OCI-LY7 (cell line): ENCODE measurements at regions not wholly inside any gene's neighbourhood (a gene's known extent, or its start where the extent isn't known, plus 50 kb on each side); places are given as distances from the start of the nearest gene placed in this dataset.

Experiments
- BruUV-seq: library from RNA; stranded (reverse); fragments of 400-500 nt; replicated peaks from 2 replicates; lab custom pipeline; 2021; lab: Mats Ljungman, UMichigan
- CTCF ChIA-PET: fragments of 300-600 bp; sonication (Branson Sonifier 250); formaldehyde crosslinking; loops from one replicate; lab custom pipeline; 2022; ENCODE audit warnings: antibody characterized with exemption; ENCODE audit not compliant: unreplicated experiment; lab: Charles Lee
- POLR2A ChIA-PET: fragments of 300-600 bp; sonication (Branson Sonifier 250); formaldehyde crosslinking; loops from one replicate; lab custom pipeline; 2022; ENCODE audit warnings: antibody characterized with exemption; lab: Charles Lee
- DNase-seq: peaks from one replicate; pipeline ENCODE4 v3.0.0-alpha.2; 2015; ENCODE audit warnings: low spot score
- H2AFZ ChIP-seq: fragments of 200-600 bp; sonication (generic), shearing (Covaris generic); 2 replicates; pipeline ENCODE4 v1.6.1; 2014; ENCODE audit warnings: mild to moderate bottlenecking, antibody characterized with exemption, low read length, moderate library complexity
- H3K27ac ChIP-seq: fragments of 200-600 bp; sonication (generic); 2 replicates; pipeline ENCODE4 v1.5.1; 2014; ENCODE audit warnings: mixed run types, low read depth, mild to moderate bottlenecking, moderate library complexity, low read length, inconsistent platforms; ENCODE audit not compliant: poor library complexity, severe bottlenecking
- H3K36me3 ChIP-seq: fragments of 200-600 bp; sonication (generic); 2 replicates; pipeline ENCODE4 v1.6.1; 2014; ENCODE audit warnings: mild to moderate bottlenecking, antibody characterized with exemption, low read length, moderate library complexity, mixed read lengths; ENCODE audit not compliant: insufficient read depth
- H3K4me1 ChIP-seq: fragments of 200-600 bp; sonication (generic); 2 replicates; pipeline ENCODE4 v1.5.1; 2014; ENCODE audit warnings: mild to moderate bottlenecking, low read length; ENCODE audit not compliant: insufficient read depth, poor library complexity, severe bottlenecking
- H3K4me2 ChIP-seq: fragments of 200-600 bp; sonication (generic); 2 replicates; pipeline ENCODE4 v1.6.1; 2014; ENCODE audit warnings: mild to moderate bottlenecking, low read length
- H3K4me3 ChIP-seq: fragments of 200-600 bp; sonication (generic); 2 replicates; pipeline ENCODE4 v1.5.1; 2014; ENCODE audit warnings: mild to moderate bottlenecking, low read depth, low read length; ENCODE audit not compliant: poor library complexity, severe bottlenecking
- H3K79me2 ChIP-seq: fragments of 200-600 bp; sonication (generic); 2 replicates; pipeline ENCODE4 v1.6.1; 2016; ENCODE audit warnings: low read depth, mild to moderate bottlenecking, low read length, moderate library complexity, mixed read lengths; ENCODE audit not compliant: insufficient read depth
- H3K9me2 ChIP-seq: fragments of 200-600 bp; sonication (generic); 2 replicates; pipeline ENCODE4 v1.6.1; 2016; ENCODE audit warnings: mild to moderate bottlenecking, low read length, mixed read lengths; ENCODE audit not compliant: insufficient read depth
- H3K9me3 ChIP-seq: fragments of 200-600 bp; sonication (generic); 2 replicates; pipeline ENCODE4 v1.6.1; 2014; ENCODE audit warnings: mild to moderate bottlenecking, mixed run types, low read length, mixed read lengths
- H4K20me1 ChIP-seq: fragments of 200-600 bp; sonication (generic); 2 replicates; pipeline ENCODE4 v1.6.1; 2014; ENCODE audit warnings: mild to moderate bottlenecking, antibody characterized with exemption, low read length, moderate library complexity, mixed read lengths; ENCODE audit not compliant: insufficient read depth
- EZH2phosphoT487 ChIP-seq: fragments of 200-600 bp; sonication (generic); IDR thresholded peaks from 2 replicates; pipeline ENCODE4 v1.6.1; 2018; ENCODE audit warnings: low read depth, borderline replicate concordance, mild to moderate bottlenecking, mixed run types, antibody characterized with exemption, low read length, moderate library complexity, mixed read lengths
- intact Hi-C: fragments of 100-400 bp; cut with micrococcal nuclease; formaldehyde crosslinking; loops from one replicate; pipeline ENCODE4 v1.10.0; 2022; ENCODE audit not compliant: unreplicated experiment
- TF ChIP-seq, protein P1 (sequence below): fragments of 200-600 bp; sonication (generic); conservative IDR thresholded peaks from 2 replicates; pipeline ENCODE4 v1.5.1; 2014; ENCODE audit warnings: mild to moderate bottlenecking, antibody characterized with exemption, low read length, moderate library complexity, mixed read lengths

DNA sequence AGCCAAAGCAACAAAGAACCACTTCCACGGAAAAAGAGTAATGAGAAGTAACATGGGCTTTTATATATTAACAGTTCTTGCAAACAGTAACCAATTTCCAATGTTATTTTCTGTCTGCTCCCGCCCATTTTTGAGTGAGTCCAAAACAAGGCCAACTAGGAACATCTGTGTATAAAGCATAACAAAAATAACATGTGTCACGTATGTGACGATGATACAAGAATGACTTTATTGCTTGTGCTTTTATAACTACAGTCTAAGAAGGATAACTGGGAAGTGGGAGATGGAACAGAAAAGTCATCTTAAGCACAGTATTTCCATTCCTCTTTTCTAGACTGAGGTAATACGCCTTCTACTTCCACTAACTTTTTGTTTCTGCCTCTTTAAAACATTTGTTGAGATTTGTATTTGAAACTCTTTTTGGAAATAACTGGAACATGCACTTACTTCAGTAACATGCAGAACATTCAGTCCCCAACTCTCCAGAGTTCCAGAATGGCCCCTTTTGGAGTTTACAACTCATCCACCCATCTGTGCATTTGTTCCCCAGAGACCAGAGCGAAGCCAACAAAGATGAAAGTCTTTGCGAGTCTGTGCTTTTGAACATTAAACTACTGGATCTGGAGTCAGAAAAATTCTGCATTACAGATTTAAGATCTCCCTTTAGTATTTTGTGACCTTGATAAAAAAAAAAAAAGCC is 143.0 kb upstream of the ZRANB2 start:
- no peaks in the 10 kb centered on the region for H3K36me3 ChIP-seq
- no TSS peak for BruUV-seq
- intact Hi-C loops = no loop called here

DNA sequence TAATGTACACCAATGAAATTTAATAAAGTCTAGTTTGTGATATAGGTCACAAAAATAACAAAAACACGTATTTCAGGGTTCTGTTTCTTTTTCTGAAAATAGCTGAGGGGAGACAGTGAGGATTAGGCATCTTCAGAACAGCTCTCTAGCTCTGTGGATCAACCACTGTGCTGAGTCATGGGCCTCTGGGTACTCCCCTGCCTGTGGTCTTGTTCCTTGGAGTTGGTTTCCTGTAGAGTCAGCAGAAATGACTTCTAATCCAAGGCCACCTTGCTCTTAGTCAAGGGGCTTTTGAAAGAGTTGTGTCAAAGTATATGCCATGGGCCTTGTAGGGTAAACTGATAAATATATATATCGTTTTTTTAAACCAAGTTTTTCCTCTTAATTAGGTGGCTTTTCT is 141.8 kb upstream of the ZRANB2 start:
- CTCF ChIA-PET = no interaction called here

More for the DNA sequence above, 143.0 kb upstream of the ZRANB2 start:
- Histone ChIP-seq H3K4me3 (no peak overlapping the region), H3K79me2 (no peaks in the 10 kb centered on the region), H3K9me3 (no peaks in the 10 kb centered on the region), H3K27ac (no peak overlapping the region), H3K9me2 (no peaks in the 10 kb centered on the region), H4K20me1 (no peaks in the 10 kb centered on the region), H3K4me1 (no peaks in the 10 kb centered on the region), H3K4me2 (no peak overlapping the region), H2AFZ (no peak overlapping the region)
- no peak for TF ChIP-seq EZH2phosphoT487
- TF ChIP-seq, protein P1, sequence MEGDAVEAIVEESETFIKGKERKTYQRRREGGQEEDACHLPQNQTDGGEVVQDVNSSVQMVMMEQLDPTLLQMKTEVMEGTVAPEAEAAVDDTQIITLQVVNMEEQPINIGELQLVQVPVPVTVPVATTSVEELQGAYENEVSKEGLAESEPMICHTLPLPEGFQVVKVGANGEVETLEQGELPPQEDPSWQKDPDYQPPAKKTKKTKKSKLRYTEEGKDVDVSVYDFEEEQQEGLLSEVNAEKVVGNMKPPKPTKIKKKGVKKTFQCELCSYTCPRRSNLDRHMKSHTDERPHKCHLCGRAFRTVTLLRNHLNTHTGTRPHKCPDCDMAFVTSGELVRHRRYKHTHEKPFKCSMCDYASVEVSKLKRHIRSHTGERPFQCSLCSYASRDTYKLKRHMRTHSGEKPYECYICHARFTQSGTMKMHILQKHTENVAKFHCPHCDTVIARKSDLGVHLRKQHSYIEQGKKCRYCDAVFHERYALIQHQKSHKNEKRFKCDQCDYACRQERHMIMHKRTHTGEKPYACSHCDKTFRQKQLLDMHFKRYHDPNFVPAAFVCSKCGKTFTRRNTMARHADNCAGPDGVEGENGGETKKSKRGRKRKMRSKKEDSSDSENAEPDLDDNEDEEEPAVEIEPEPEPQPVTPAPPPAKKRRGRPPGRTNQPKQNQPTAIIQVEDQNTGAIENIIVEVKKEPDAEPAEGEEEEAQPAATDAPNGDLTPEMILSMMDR = no peak
- no peak for DNase-seq
- CTCF ChIA-PET = no interaction called here
- POLR2A ChIA-PET = interaction anchor here (1.0 kb wide), 1 partner anchor 314 kb away, joined by 3 read pairs; no protein-coding TSS in a partner anchor

DNA sequence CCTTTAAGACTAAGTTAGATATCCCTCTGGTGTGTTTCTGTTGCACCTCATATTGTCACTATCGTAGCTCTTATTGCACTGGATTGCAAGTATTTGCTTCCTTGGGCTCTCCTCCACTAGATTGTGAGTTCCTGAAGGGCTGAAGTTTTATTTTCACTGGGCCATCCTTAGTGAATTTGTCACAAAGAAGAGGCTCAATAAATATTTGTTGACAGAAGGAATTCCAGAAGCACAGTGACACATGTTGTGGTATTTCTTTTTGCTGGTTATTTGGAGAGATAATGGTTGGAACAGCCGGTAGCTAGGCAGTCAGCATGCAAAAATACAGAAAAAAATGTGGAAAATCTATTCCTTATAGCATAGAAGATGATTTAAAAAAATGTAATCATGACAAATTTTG is 129.9 kb upstream of the ZRANB2 start:
- H3K9me2 ChIP-seq = no peaks in the 10 kb centered on the region
- no peak overlapping the region for H2AFZ ChIP-seq
- POLR2A ChIA-PET = no interaction called here
- H3K9me3 ChIP-seq = no peaks in the 10 kb centered on the region
- no TSS peak for BruUV-seq
- H3K4me3 ChIP-seq = no peak overlapping the region
- no peaks in the 10 kb centered on the region for H3K79me2 ChIP-seq
- H3K4me1 ChIP-seq = no peaks in the 10 kb centered on the region
- no peaks in the 10 kb centered on the region for H3K36me3 ChIP-seq
- no peak overlapping the region for H3K27ac ChIP-seq
- no peak for DNase-seq
- intact Hi-C loops = no loop called here
- CTCF ChIA-PET = no interaction called here
- H4K20me1 ChIP-seq = no peaks in the 10 kb centered on the region
- TF ChIP-seq EZH2phosphoT487 = no peak
- TF ChIP-seq, protein P1 = no peak
- H3K4me2 ChIP-seq = no peak overlapping the region

More for the DNA sequence above, 141.8 kb upstream of the ZRANB2 start:
- intact Hi-C loops = no loop called here
- H4K20me1 ChIP-seq = no peaks in the 10 kb centered on the region
- H3K27ac ChIP-seq = no peak overlapping the region
- H3K9me3 ChIP-seq = no peaks in the 10 kb centered on the region
- no peak overlapping the region for H3K4me3 ChIP-seq
- no peaks in the 10 kb centered on the region for H3K4me1 ChIP-seq
- H3K4me2 ChIP-seq = no peak overlapping the region
- no TSS peak for BruUV-seq
- H3K9me2 ChIP-seq = no peaks in the 10 kb centered on the region
- no peak overlapping the region for H2AFZ ChIP-seq
- TF ChIP-seq, protein P1 = no peak
- TF ChIP-seq EZH2phosphoT487 = no peak
- DNase-seq = no peak
- H3K79me2 ChIP-seq = no peaks in the 10 kb centered on the region
- no peaks in the 10 kb centered on the region for H3K36me3 ChIP-seq
- POLR2A ChIA-PET = interaction anchor here (0.7 kb wide), 1 partner anchor 23 kb away, joined by 3 read pairs; no protein-coding TSS in a partner anchor
